WTC11 (cell line): ENCODE measurements at regions not wholly inside any gene's neighbourhood (a gene's known extent, or its start where the extent isn't known, plus 50 kb on each side); places are given as distances from the start of the nearest gene placed in this dataset.

Experiments
- JUN ChIP-seq: sonication (generic); formaldehyde crosslinking; IDR thresholded peaks from 2 replicates; pipeline ENCODE4 v1.8.0; 2023; ENCODE audit warnings: mild to moderate bottlenecking, missing genetic modification reagents
- SP1 ChIP-seq: sonication (generic); formaldehyde crosslinking; conservative IDR thresholded peaks from 2 replicates; pipeline ENCODE4 v1.8.1; 2022; ENCODE audit warnings: missing genetic modification reagents
- TCF7 ChIP-seq: sonication (generic); formaldehyde crosslinking; IDR thresholded peaks from 2 replicates; pipeline ENCODE4 v1.8.0; 2022; ENCODE audit warnings: mild to moderate bottlenecking, low read depth, missing genetic modification reagents, moderate library complexity
- ZNF416 ChIP-seq: fragments of 250-450 bp; sonication (Bioruptor Pico); IDR thresholded peaks from 2 replicates; pipeline ENCODE4 v1.9.0; 2021; ENCODE audit warnings: mild to moderate bottlenecking, inconsistent platforms
- TF ChIP-seq, protein P1 (sequence below): fragments of 200-600 bp; IDR thresholded peaks from 2 replicates; pipeline ENCODE4 v1.8.0; 2022; ENCODE audit warnings: antibody characterized with exemption
- TF ChIP-seq, protein P2 (sequence below): sonication (generic); formaldehyde crosslinking; IDR thresholded peaks from 2 replicates; pipeline ENCODE4 v1.8.0; 2022; ENCODE audit warnings: mild to moderate bottlenecking, missing genetic modification reagents
- TF ChIP-seq, protein P3 (sequence below): sonication (generic); formaldehyde crosslinking; IDR thresholded peaks from 2 replicates; pipeline ENCODE4 v1.8.1; 2022; ENCODE audit warnings: low read depth, missing genetic modification reagents, borderline replicate concordance

DNA sequence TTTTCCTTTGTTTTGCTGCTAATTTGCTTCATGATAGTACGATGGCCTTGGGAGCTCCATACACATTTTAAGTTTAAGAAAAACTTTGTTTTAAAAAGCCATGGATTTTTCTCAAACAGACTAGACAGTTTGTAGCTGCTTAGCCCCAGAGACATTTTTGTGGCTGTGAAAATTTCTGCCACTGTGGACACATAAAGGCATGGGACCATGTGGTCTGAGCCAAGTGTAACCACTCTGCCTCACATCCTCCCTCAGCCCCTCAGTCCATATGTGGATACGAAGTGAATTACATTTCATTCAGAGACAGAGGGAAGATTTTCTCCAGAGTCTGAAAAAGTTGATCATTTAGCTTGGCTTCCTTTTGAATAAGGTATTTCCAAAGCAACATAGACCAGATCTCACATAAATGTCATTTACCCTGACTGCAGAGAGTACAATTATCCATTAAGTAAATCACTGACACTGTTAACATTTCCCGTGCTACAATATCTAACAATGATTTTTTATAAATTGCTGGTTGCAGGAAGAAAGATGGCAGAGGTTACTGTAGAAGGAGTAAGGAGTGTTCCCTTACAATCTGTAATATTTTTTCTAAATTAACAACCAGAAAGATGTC, 87.4 kb downstream of the GJA1 start:
- TF ChIP-seq, protein P1, sequence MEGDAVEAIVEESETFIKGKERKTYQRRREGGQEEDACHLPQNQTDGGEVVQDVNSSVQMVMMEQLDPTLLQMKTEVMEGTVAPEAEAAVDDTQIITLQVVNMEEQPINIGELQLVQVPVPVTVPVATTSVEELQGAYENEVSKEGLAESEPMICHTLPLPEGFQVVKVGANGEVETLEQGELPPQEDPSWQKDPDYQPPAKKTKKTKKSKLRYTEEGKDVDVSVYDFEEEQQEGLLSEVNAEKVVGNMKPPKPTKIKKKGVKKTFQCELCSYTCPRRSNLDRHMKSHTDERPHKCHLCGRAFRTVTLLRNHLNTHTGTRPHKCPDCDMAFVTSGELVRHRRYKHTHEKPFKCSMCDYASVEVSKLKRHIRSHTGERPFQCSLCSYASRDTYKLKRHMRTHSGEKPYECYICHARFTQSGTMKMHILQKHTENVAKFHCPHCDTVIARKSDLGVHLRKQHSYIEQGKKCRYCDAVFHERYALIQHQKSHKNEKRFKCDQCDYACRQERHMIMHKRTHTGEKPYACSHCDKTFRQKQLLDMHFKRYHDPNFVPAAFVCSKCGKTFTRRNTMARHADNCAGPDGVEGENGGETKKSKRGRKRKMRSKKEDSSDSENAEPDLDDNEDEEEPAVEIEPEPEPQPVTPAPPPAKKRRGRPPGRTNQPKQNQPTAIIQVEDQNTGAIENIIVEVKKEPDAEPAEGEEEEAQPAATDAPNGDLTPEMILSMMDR, result no peak
- TF ChIP-seq SP1 (CRISPR knock-in tag) (no peak), TCF7 (CRISPR knock-in tag) (no peak), JUN (CRISPR knock-in tag) (no peak), ZNF416 (CRISPR knock-in tag) (no peak)
- TF ChIP-seq, protein P2, sequence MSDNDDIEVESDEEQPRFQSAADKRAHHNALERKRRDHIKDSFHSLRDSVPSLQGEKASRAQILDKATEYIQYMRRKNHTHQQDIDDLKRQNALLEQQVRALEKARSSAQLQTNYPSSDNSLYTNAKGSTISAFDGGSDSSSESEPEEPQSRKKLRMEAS, result no peak
- TF ChIP-seq, protein P3, sequence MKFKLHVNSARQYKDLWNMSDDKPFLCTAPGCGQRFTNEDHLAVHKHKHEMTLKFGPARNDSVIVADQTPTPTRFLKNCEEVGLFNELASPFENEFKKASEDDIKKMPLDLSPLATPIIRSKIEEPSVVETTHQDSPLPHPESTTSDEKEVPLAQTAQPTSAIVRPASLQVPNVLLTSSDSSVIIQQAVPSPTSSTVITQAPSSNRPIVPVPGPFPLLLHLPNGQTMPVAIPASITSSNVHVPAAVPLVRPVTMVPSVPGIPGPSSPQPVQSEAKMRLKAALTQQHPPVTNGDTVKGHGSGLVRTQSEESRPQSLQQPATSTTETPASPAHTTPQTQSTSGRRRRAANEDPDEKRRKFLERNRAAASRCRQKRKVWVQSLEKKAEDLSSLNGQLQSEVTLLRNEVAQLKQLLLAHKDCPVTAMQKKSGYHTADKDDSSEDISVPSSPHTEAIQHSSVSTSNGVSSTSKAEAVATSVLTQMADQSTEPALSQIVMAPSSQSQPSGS, result no peak
